GM12873 (cell line): ENCODE measurements at regions not wholly inside any gene's neighbourhood (a gene's known extent, or its start where the extent isn't known, plus 50 kb on each side); places are given as distances from the start of the nearest gene placed in this dataset.

Experiments
- CTCF ChIP-seq: IDR thresholded peaks from 2 replicates; pipeline ENCODE4 v1.5.1; 2012; ENCODE audit warnings: low read depth, mild to moderate bottlenecking, moderate library complexity, low read length, control low read depth; ENCODE audit not compliant: insufficient read depth; ENCODE audit errors: missing control alignments

GRCh38 chr3:146682171-146682570 lies 77.0 kb upstream of the PLSCR5 start:
- TF ChIP-seq CTCF = no peak

- TF ChIP-seq CTCF = no peak
Measured at GRCh38 chr3:146680617-146681016, 75.5 kb upstream of the PLSCR5 start.

GRCh38 chr3:146679995-146680394 lies 74.8 kb upstream of the PLSCR5 start:
- TF ChIP-seq CTCF = no peak

- no peak for TF ChIP-seq CTCF
Measured at GRCh38 chr3:146679191-146679590, 74.0 kb upstream of the PLSCR5 start.

- no peak for TF ChIP-seq CTCF
Measured at GRCh38 chr3:146672941-146673340, 67.8 kb upstream of the PLSCR5 start.

GRCh38 chr3:146664403-146664802 lies 59.3 kb upstream of the PLSCR5 start:
- TF ChIP-seq CTCF = no peak

- no peak for TF ChIP-seq CTCF
Measured at GRCh38 chr3:146658841-146659240, 53.7 kb upstream of the PLSCR5 start.
